ENCODE measurements at regions not wholly inside any gene's neighbourhood (a gene's known extent, or its start where the extent isn't known, plus 50 kb on each side); places are given as distances from the start of the nearest gene placed in this dataset.

GRCh38 chr5:39998518-39998917 is 573.7 kb upstream of the DAB2 start:
- H3K4me2 ChIP-seq (ENCODE audit: control insufficient read depth, extremely low read depth, insufficient read depth, low read depth, low read length): no peak overlapping the region
- H3K27ac ChIP-seq (ENCODE audit: control insufficient read depth, insufficient read depth, low read length): no peak overlapping the region
- FAIRE-seq: no peak
- H3K79me2 ChIP-seq (ENCODE audit: control insufficient read depth, insufficient read depth, low read length): no peaks in the 10 kb centered on the region
- no peaks in the 10 kb centered on the region for H3K4me1 ChIP-seq (ENCODE audit: control insufficient read depth, extremely low read depth, insufficient read depth, low read length)
- H3K9me3 ChIP-seq (ENCODE audit: control insufficient read depth, low read depth, low read length): no peaks in the 10 kb centered on the region
- TF ChIP-seq EZH2 (IDR thresholded peaks at IDR 0.05; ENCODE audit: low read length): no peak
- H3K27me3 ChIP-seq (ENCODE audit: control insufficient read depth, extremely low read depth, insufficient read depth, low read length): no peaks in the 10 kb centered on the region
- no peak overlapping the region for H3K4me3 ChIP-seq (ENCODE audit: control insufficient read depth in 2 of 3, extremely low read depth in 1 of 3, insufficient read depth in 2 of 3, low read depth in 1 of 3, low read length in 3 of 3)
- H2AFZ ChIP-seq (ENCODE audit: control insufficient read depth, low read length): no peak overlapping the region
- dilution Hi-C loops (cut with MboI; ENCODE audit: extremely low pct_ligation_motif_present, low sequenced_read_pairs): no loop called here
- no peaks in the 10 kb centered on the region for H4K20me1 ChIP-seq (ENCODE audit: control insufficient read depth, extremely low read depth, insufficient read depth, low read length)
- H3K36me3 ChIP-seq (ENCODE audit: control insufficient read depth in 2 of 2, extremely low read depth in 1 of 2, insufficient read depth in 2 of 2, low read length in 2 of 2): no peaks in the 10 kb centered on the region
- no peaks in the 10 kb centered on the region for H3K9me1 ChIP-seq (ENCODE audit: control insufficient read depth, extremely low read depth, insufficient read depth, low read length)
- no peak for DNase-seq (ENCODE audit: low read depth, low spot score)
- no peak overlapping the region for H3K9ac ChIP-seq (ENCODE audit: control insufficient read depth, extremely low read depth, insufficient read depth, low read length)

- no peaks in the 10 kb centered on the region for H4K20me1 ChIP-seq (ENCODE audit: control insufficient read depth, extremely low read depth, insufficient read depth, low read length)
- no peaks in the 10 kb centered on the region for H3K9me1 ChIP-seq (ENCODE audit: control insufficient read depth, extremely low read depth, insufficient read depth, low read length)
- H3K4me1 ChIP-seq (ENCODE audit: control insufficient read depth, extremely low read depth, insufficient read depth, low read length): no peaks in the 10 kb centered on the region
- no peak overlapping the region for H3K4me2 ChIP-seq (ENCODE audit: control insufficient read depth, extremely low read depth, insufficient read depth, low read depth, low read length)
- dilution Hi-C loops (cut with MboI; ENCODE audit: extremely low pct_ligation_motif_present, low sequenced_read_pairs): no loop called here
- DNase-seq (ENCODE audit: low read depth, low spot score): no peak
- no peak overlapping the region for H3K4me3 ChIP-seq (ENCODE audit: control insufficient read depth in 2 of 3, extremely low read depth in 1 of 3, insufficient read depth in 2 of 3, low read depth in 1 of 3, low read length in 3 of 3)
- no peak overlapping the region for H3K9ac ChIP-seq (ENCODE audit: control insufficient read depth, extremely low read depth, insufficient read depth, low read length)
- FAIRE-seq: peak; percentile 52
- H3K79me2 ChIP-seq (ENCODE audit: control insufficient read depth, insufficient read depth, low read length): no peaks in the 10 kb centered on the region
- no peaks in the 10 kb centered on the region for H3K9me3 ChIP-seq (ENCODE audit: control insufficient read depth, low read depth, low read length)
- TF ChIP-seq EZH2 (IDR thresholded peaks at IDR 0.05; ENCODE audit: low read length): no peak
- no peak for TF ChIP-seq CTCF (optimal IDR thresholded peaks at IDR 0.05 in 1 of 3, IDR thresholded peaks at IDR 0.05 in 1 of 3, conservative IDR thresholded peaks at IDR 0.05 in 1 of 3; ENCODE audit: extremely low read depth in 1 of 3, insufficient read depth in 2 of 3, low read length in 3 of 3)
- no peak overlapping the region for H2AFZ ChIP-seq (ENCODE audit: control insufficient read depth, low read length)
- no peaks in the 10 kb centered on the region for H3K36me3 ChIP-seq (ENCODE audit: control insufficient read depth in 2 of 2, extremely low read depth in 1 of 2, insufficient read depth in 2 of 2, low read length in 2 of 2)
- H3K27me3 ChIP-seq (ENCODE audit: control insufficient read depth, extremely low read depth, insufficient read depth, low read length): no peaks in the 10 kb centered on the region
- H3K27ac ChIP-seq (ENCODE audit: control insufficient read depth, insufficient read depth, low read length): no peak overlapping the region
Observed at GRCh38 chr5:39995990-39996389, 571.2 kb upstream of the DAB2 start.

GRCh38 chr5:39992617-39993202 is 567.9 kb upstream of the DAB2 start:
- no peak overlapping the region for H2AFZ ChIP-seq (ENCODE audit: control insufficient read depth, low read length)
- H3K4me2 ChIP-seq (ENCODE audit: control insufficient read depth, extremely low read depth, insufficient read depth, low read depth, low read length): no peak overlapping the region
- dilution Hi-C loops (cut with MboI; ENCODE audit: extremely low pct_ligation_motif_present, low sequenced_read_pairs): no loop called here
- H3K9me1 ChIP-seq (ENCODE audit: control insufficient read depth, extremely low read depth, insufficient read depth, low read length): no peaks in the 10 kb centered on the region
- no peaks in the 10 kb centered on the region for H3K27me3 ChIP-seq (ENCODE audit: control insufficient read depth, extremely low read depth, insufficient read depth, low read length)
- TF ChIP-seq EZH2 (IDR thresholded peaks at IDR 0.05; ENCODE audit: low read length) (no peak), CTCF (optimal IDR thresholded peaks at IDR 0.05 in 1 of 3, IDR thresholded peaks at IDR 0.05 in 1 of 3, conservative IDR thresholded peaks at IDR 0.05 in 1 of 3; ENCODE audit: extremely low read depth in 1 of 3, insufficient read depth in 2 of 3, low read length in 3 of 3) (no peak)
- no peaks in the 10 kb centered on the region for H3K9me3 ChIP-seq (ENCODE audit: control insufficient read depth, low read depth, low read length)
- H3K4me1 ChIP-seq (ENCODE audit: control insufficient read depth, extremely low read depth, insufficient read depth, low read length): no peaks in the 10 kb centered on the region
- no peak overlapping the region for H3K4me3 ChIP-seq (ENCODE audit: control insufficient read depth in 2 of 3, extremely low read depth in 1 of 3, insufficient read depth in 2 of 3, low read depth in 1 of 3, low read length in 3 of 3)
- no peaks in the 10 kb centered on the region for H3K36me3 ChIP-seq (ENCODE audit: control insufficient read depth in 2 of 2, extremely low read depth in 1 of 2, insufficient read depth in 2 of 2, low read length in 2 of 2)
- DNase-seq (ENCODE audit: low read depth, low spot score) (no peak), FAIRE-seq (no peak)
- no peak overlapping the region for H3K9ac ChIP-seq (ENCODE audit: control insufficient read depth, extremely low read depth, insufficient read depth, low read length)
- H4K20me1 ChIP-seq (ENCODE audit: control insufficient read depth, extremely low read depth, insufficient read depth, low read length): no peaks in the 10 kb centered on the region
- H3K27ac ChIP-seq (ENCODE audit: control insufficient read depth, insufficient read depth, low read length): no peak overlapping the region
- no peaks in the 10 kb centered on the region for H3K79me2 ChIP-seq (ENCODE audit: control insufficient read depth, insufficient read depth, low read length)
